GM18519 (cell line): ENCODE measurements at regions not wholly inside any gene's neighbourhood (a gene's known extent, or its start where the extent isn't known, plus 50 kb on each side); places are given as distances from the start of the nearest gene placed in this dataset.
"Not testable (repeated sequence)": the region's sequence is repeated elsewhere in the genome, so short reads cannot be mapped to it uniquely, and the experiment has no call there.

Source experiments
- ATAC-seq: cut with Tn5 transposase; IDR thresholded peaks from one replicate; pipeline ENCODE4 v1.9.1; 2021; ENCODE audit warnings: mild to moderate bottlenecking, moderate library complexity; ENCODE audit not compliant: unreplicated experiment, low FRiP score

GRCh38 chr14:23894362-23895052 is 59.1 kb upstream of the DHRS4 start:
- ATAC-seq: no peak

GRCh38 chr14:23895053-23895419 is 58.5 kb upstream of the DHRS4 start:
- no peak for ATAC-seq

GRCh38 chr14:23895480-23895879 is 58.1 kb upstream of the DHRS4 start:
- no peak for ATAC-seq

- ATAC-seq: no peak
Measured at GRCh38 chr14:23896609-23897153, 56.9 kb upstream of the DHRS4 start.

- ATAC-seq: not testable (repeated sequence)
Measured at GRCh38 chr14:23897291-23897690, 56.3 kb upstream of the DHRS4 start.

GRCh38 chr14:23898359-23898758 is 55.2 kb upstream of the DHRS4 start:
- not testable (repeated sequence) for ATAC-seq

GRCh38 chr14:23899788-23900187 is 53.8 kb upstream of the DHRS4 start:
- ATAC-seq: no peak

GRCh38 chr14:23903442-23903841 is 50.1 kb upstream of the DHRS4 start:
- ATAC-seq: no peak
